OCI-LY1 (cell line): ENCODE measurements at regions not wholly inside any gene's neighbourhood (a gene's known extent, or its start where the extent isn't known, plus 50 kb on each side); places are given as distances from the start of the nearest gene placed in this dataset.

Experiments used
- H2AFZ ChIP-seq: fragments of 200-600 bp; sonication (generic), shearing (Covaris generic); 2 replicates; pipeline ENCODE4 v1.6.0; 2014; ENCODE audit warnings: antibody characterized with exemption, mild to moderate bottlenecking, low read length
- H3F3A ChIP-seq: fragments of 200-600 bp; sonication (generic), shearing (Covaris generic); 2 replicates; pipeline ENCODE4 v1.6.0; 2014; ENCODE audit warnings: mild to moderate bottlenecking, antibody characterized with exemption, low read length, moderate library complexity; ENCODE audit not compliant: insufficient read depth
- H3K27ac ChIP-seq: fragments of 200-600 bp; sonication (generic); 2 replicates; pipeline ENCODE4 v1.5.1; 2014; ENCODE audit warnings: low read length, mixed run types, mild to moderate bottlenecking, low read depth; ENCODE audit not compliant: poor library complexity, severe bottlenecking
- H3K27me3 ChIP-seq: fragments of 200-600 bp; sonication (generic); 2 replicates; pipeline ENCODE4 v1.6.0; 2014; ENCODE audit warnings: antibody characterized with exemption, mild to moderate bottlenecking, low read length, moderate library complexity; ENCODE audit not compliant: insufficient read depth
- H3K36me3 ChIP-seq: fragments of 200-600 bp; sonication (generic); 2 replicates; pipeline ENCODE4 v1.6.1; 2014; ENCODE audit warnings: mild to moderate bottlenecking, antibody characterized with exemption, low read length, moderate library complexity, mixed read lengths; ENCODE audit not compliant: insufficient read depth
- H3K4me1 ChIP-seq: fragments of 200-600 bp; sonication (generic); 2 replicates; pipeline ENCODE4 v1.5.1; 2014; ENCODE audit warnings: mild to moderate bottlenecking, low read length, moderate library complexity; ENCODE audit not compliant: insufficient read depth, severe bottlenecking
- H3K4me2 ChIP-seq: fragments of 200-600 bp; sonication (generic), shearing (Covaris generic); 2 replicates; pipeline ENCODE4 v1.6.1; 2014; ENCODE audit warnings: low read length
- H3K4me3 ChIP-seq: fragments of 200-600 bp; sonication (generic); 2 replicates; pipeline ENCODE4 v1.5.1; 2014; ENCODE audit warnings: low read length, low read depth, mild to moderate bottlenecking, mixed read lengths; ENCODE audit not compliant: poor library complexity, severe bottlenecking
- H3K79me2 ChIP-seq: fragments of 200-600 bp; shearing (Covaris generic); 2 replicates; pipeline ENCODE4 v1.6.1; 2016; ENCODE audit warnings: mixed run types, low read length, mixed read lengths; ENCODE audit not compliant: insufficient read depth
- H3K9ac ChIP-seq: fragments of 200-600 bp; sonication (generic), shearing (Covaris generic); 2 replicates; pipeline ENCODE4 v1.6.1; 2014; ENCODE audit warnings: mild to moderate bottlenecking, low read length, mixed read lengths
- H3K9me2 ChIP-seq: fragments of 200-600 bp; sonication (generic), shearing (Covaris generic); 2 replicates; pipeline ENCODE4 v1.6.1; 2014; ENCODE audit warnings: low read depth, mild to moderate bottlenecking, low read length, mixed read lengths
- H3K9me3 ChIP-seq: fragments of 200-600 bp; shearing (Covaris generic); 2 replicates; pipeline ENCODE4 v1.6.1; 2014; ENCODE audit warnings: low read length, mixed read lengths
- H4K20me1 ChIP-seq: fragments of 200-600 bp; sonication (generic), shearing (Covaris generic); 2 replicates; pipeline ENCODE4 v1.6.0; 2016; ENCODE audit warnings: mild to moderate bottlenecking, low read length; ENCODE audit not compliant: insufficient read depth
- EZH2 ChIP-seq: fragments of 200-600 bp; sonication (generic), shearing (Covaris generic); IDR thresholded peaks from 2 replicates; pipeline ENCODE4 v1.8.0; 2017; ENCODE audit warnings: borderline replicate concordance, mixed run types, mild to moderate bottlenecking, antibody characterized with exemption, low read length, moderate library complexity, mixed read lengths
- TF ChIP-seq, protein P1 (sequence below): fragments of 200-600 bp; sonication (generic), shearing (Covaris generic); IDR thresholded peaks from 2 replicates; pipeline ENCODE4 v1.5.1; 2017; ENCODE audit warnings: mild to moderate bottlenecking, antibody characterized with exemption, low read length, moderate library complexity, mixed read lengths

DNA sequence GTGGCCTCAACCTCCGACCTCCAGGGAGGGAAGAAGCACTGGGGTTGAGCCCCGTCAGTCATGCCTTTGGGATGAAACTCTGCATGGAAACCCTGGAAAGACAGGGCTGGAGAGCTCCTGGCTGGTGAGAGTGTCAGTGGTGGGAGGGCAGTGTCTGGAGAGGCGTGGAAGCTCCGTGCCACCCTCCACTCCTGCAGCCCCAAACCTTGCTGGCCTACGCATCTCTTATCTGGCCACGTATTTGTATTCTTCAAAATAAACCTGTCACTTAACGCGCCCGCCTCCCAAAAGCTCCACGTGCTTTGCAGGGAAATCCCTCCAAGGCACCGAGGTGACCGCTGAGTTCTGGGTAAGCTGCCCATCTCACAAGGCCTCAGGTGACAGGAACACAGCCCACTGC, 84.3 kb downstream of the TEX29 start:
- Histone ChIP-seq H3K79me2 (no peaks in the 10 kb centered on the region), H3K27me3 (peaks cover 9% of the 10 kb centered on the region), H3K9me2 (no peaks in the 10 kb centered on the region), H3K4me3 (no peak overlapping the region), H3K9me3 (no peaks in the 10 kb centered on the region), H3K36me3 (no peaks in the 10 kb centered on the region), H3K27ac (no peak overlapping the region), H3K9ac (no peak overlapping the region), H2AFZ (no peak overlapping the region), H3K4me1 (no peaks in the 10 kb centered on the region), H4K20me1 (no peaks in the 10 kb centered on the region), H3K4me2 (no peak overlapping the region), H3F3A (no peaks in the 10 kb centered on the region)
- TF ChIP-seq EZH2, result no peak
- TF ChIP-seq, protein P1, sequence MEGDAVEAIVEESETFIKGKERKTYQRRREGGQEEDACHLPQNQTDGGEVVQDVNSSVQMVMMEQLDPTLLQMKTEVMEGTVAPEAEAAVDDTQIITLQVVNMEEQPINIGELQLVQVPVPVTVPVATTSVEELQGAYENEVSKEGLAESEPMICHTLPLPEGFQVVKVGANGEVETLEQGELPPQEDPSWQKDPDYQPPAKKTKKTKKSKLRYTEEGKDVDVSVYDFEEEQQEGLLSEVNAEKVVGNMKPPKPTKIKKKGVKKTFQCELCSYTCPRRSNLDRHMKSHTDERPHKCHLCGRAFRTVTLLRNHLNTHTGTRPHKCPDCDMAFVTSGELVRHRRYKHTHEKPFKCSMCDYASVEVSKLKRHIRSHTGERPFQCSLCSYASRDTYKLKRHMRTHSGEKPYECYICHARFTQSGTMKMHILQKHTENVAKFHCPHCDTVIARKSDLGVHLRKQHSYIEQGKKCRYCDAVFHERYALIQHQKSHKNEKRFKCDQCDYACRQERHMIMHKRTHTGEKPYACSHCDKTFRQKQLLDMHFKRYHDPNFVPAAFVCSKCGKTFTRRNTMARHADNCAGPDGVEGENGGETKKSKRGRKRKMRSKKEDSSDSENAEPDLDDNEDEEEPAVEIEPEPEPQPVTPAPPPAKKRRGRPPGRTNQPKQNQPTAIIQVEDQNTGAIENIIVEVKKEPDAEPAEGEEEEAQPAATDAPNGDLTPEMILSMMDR, result no peak

DNA sequence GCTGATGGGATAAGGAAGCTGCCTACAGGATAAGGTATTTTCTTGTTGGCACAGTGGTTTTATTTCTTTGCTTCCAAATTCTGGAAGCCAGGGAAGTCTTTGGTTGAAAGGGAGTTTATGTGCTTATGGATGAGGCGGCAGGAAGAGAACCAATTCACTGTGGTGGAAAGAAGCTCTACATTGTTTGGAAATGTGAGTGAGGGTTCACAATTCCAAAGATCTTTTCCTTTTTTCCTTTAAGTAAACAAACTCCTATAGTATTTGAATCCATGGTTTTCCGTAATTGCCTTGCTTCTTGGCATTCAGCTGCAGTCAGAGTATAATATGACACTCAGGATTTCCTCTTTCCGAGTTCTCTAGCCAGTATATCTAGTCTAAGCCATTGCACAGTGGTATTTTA, 86.2 kb downstream of the TEX29 start:
- Histone ChIP-seq H3K27ac (no peak overlapping the region), H3K36me3 (no peaks in the 10 kb centered on the region), H3K4me3 (no peak overlapping the region), H3K79me2 (no peaks in the 10 kb centered on the region), H4K20me1 (no peaks in the 10 kb centered on the region), H3K4me1 (no peaks in the 10 kb centered on the region), H2AFZ (no peak overlapping the region), H3K9ac (no peak overlapping the region), H3K4me2 (no peak overlapping the region), H3F3A (no peaks in the 10 kb centered on the region), H3K9me2 (no peaks in the 10 kb centered on the region), H3K9me3 (no peaks in the 10 kb centered on the region), H3K27me3 (peaks cover 9% of the 10 kb centered on the region)
- TF ChIP-seq EZH2, result no peak
- TF ChIP-seq, protein P1, result no peak

DNA sequence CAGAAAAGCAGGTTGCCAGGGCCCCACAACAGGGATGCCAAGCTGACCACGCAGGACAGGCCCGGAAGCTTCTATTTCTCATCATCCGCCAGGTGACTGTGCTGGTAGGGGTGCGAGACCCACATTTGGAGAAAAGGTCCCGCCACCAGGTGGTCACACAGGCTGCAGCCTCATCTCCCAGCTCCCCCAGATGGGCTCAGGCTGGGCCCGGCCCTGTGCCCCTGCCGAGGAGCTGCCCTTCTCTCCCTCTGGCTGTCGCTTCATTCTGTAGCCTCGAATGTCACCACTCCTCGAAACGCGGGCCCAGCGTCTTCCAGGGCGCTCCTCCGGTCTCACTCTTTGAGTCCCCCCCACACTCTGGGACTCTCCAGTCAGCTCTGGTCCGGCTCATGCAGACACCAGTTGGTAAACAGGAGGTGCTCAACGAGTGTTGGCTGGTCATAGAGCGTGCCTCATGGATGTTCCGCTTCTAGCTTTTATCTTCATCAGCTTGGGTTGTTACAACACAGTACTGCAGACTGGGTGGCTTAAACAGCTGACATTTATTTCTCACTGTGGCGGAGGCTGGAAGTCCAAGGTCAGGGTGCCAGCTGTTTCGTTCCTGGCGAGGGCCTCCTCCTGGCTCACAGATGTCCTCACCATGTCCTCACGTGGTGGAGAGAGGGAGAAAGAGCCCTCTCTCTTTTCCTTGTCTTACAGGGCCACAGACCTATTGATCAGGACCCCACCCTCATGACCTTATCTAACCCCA, 87.1 kb downstream of the TEX29 start:
- Histone ChIP-seq H3F3A (no peaks in the 10 kb centered on the region), H3K4me3 (no peak overlapping the region), H3K9me3 (no peaks in the 10 kb centered on the region), H3K9me2 (no peaks in the 10 kb centered on the region), H3K27me3 (peaks cover 9% of the 10 kb centered on the region), H3K9ac (no peak overlapping the region), H2AFZ (no peak overlapping the region), H3K27ac (no peak overlapping the region), H3K79me2 (no peaks in the 10 kb centered on the region), H4K20me1 (no peaks in the 10 kb centered on the region), H3K36me3 (no peaks in the 10 kb centered on the region), H3K4me2 (no peak overlapping the region), H3K4me1 (no peaks in the 10 kb centered on the region)
- no peak for TF ChIP-seq EZH2
- TF ChIP-seq, protein P1, result no peak
